Activated T-helper 17 cell treated with anti-CD3 and anti-CD28 coated beads, Interleukin-2, amount 50 U/mL, for 72 hours (primary cell): ENCODE measurements at regions not wholly inside any gene's neighbourhood (a gene's known extent, or its start where the extent isn't known, plus 50 kb on each side); places are given as distances from the start of the nearest gene placed in this dataset.

Experiments used
- ATAC-seq: fragments of 150-1000 bp; cut with Tn5 transposase; replicated peaks from 2 replicates; pipeline ENCODE4 v1.10.0; 2021; ENCODE audit warnings: mild to moderate bottlenecking, moderate library complexity
- H3K27ac Mint-ChIP-seq: one replicate; pipeline ENCODE4 v1.8.0; 2022; ENCODE audit warnings: mixed read lengths
- H3K27me3 Mint-ChIP-seq: one replicate; pipeline ENCODE4 v1.8.0; 2022; ENCODE audit warnings: mixed read lengths
- H3K36me3 Mint-ChIP-seq: one replicate; pipeline ENCODE4 v1.8.0; 2022; ENCODE audit warnings: low read depth, mild to moderate bottlenecking, mixed read lengths
- H3K4me1 Mint-ChIP-seq: one replicate; pipeline ENCODE4 v1.8.0; 2022; ENCODE audit warnings: mixed read lengths
- H3K4me3 Mint-ChIP-seq: one replicate; pipeline ENCODE4 v1.8.0; 2022; ENCODE audit warnings: mild to moderate bottlenecking, mixed read lengths
- H3K9me3 Mint-ChIP-seq: one replicate; pipeline ENCODE4 v1.8.0; 2022; ENCODE audit warnings: mixed read lengths

- Mint-ChIP-seq H3K36me3 (no peaks in the 10 kb centered on the region), H3K4me1 (no peaks in the 10 kb centered on the region), H3K27me3 (peaks cover 4% of the 10 kb centered on the region), H3K9me3 (no peaks in the 10 kb centered on the region), H3K27ac (no peak overlapping the region), H3K4me3 (no peak overlapping the region)
- peak; percentile 39 for ATAC-seq
These were observed 691.2 kb downstream of the TLR4 start for GRCh38 chr9:118395415-118395814.

- Mint-ChIP-seq H3K4me1 (no peaks in the 10 kb centered on the region), H3K27me3 (peaks cover 4% of the 10 kb centered on the region), H3K27ac (no peak overlapping the region), H3K4me3 (no peak overlapping the region), H3K36me3 (no peaks in the 10 kb centered on the region), H3K9me3 (peaks cover 4% of the 10 kb centered on the region)
- no peak for ATAC-seq
These were observed 697.3 kb downstream of the TLR4 start for GRCh38 chr9:118401546-118401945.

- no peak for ATAC-seq
These were observed 710.5 kb downstream of the TLR4 start for GRCh38 chr9:118414676-118415075.

GRCh38 chr9:118418887-118419565 is 714.8 kb downstream of the TLR4 start:
- Mint-ChIP-seq H3K4me3 (no peak overlapping the region), H3K4me1 (no peaks in the 10 kb centered on the region), H3K36me3 (no peaks in the 10 kb centered on the region), H3K9me3 (no peaks in the 10 kb centered on the region), H3K27me3 (no peaks in the 10 kb centered on the region), H3K27ac (no peak overlapping the region)
- peak; percentile 35 for ATAC-seq

More at GRCh38 chr9:118414676-118415075, 710.5 kb downstream of the TLR4 start:
- Mint-ChIP-seq H3K27me3 (no peaks in the 10 kb centered on the region), H3K27ac (no peak overlapping the region), H3K4me3 (no peak overlapping the region), H3K36me3 (no peaks in the 10 kb centered on the region), H3K4me1 (no peaks in the 10 kb centered on the region), H3K9me3 (no peaks in the 10 kb centered on the region)

GRCh38 chr9:118419676-118420075 is 715.5 kb downstream of the TLR4 start:
- H3K4me3 Mint-ChIP-seq = no peak overlapping the region
- H3K36me3 Mint-ChIP-seq = no peaks in the 10 kb centered on the region
- H3K27me3 Mint-ChIP-seq = no peaks in the 10 kb centered on the region
- no peak for ATAC-seq
- no peaks in the 10 kb centered on the region for H3K4me1 Mint-ChIP-seq
- H3K27ac Mint-ChIP-seq = no peak overlapping the region
- H3K9me3 Mint-ChIP-seq = no peaks in the 10 kb centered on the region

GRCh38 chr9:118422508-118422907 is 718.3 kb downstream of the TLR4 start:
- Mint-ChIP-seq H3K27me3 (no peaks in the 10 kb centered on the region), H3K36me3 (no peaks in the 10 kb centered on the region), H3K27ac (no peak overlapping the region), H3K4me3 (no peak overlapping the region), H3K9me3 (no peaks in the 10 kb centered on the region), H3K4me1 (no peaks in the 10 kb centered on the region)
- no peak for ATAC-seq

GRCh38 chr9:118423021-118423420 is 718.8 kb downstream of the TLR4 start:
- no peak overlapping the region for H3K4me3 Mint-ChIP-seq
- H3K4me1 Mint-ChIP-seq = no peaks in the 10 kb centered on the region
- H3K27me3 Mint-ChIP-seq = no peaks in the 10 kb centered on the region
- H3K27ac Mint-ChIP-seq = no peak overlapping the region
- H3K9me3 Mint-ChIP-seq = no peaks in the 10 kb centered on the region
- no peak for ATAC-seq
- no peaks in the 10 kb centered on the region for H3K36me3 Mint-ChIP-seq

GRCh38 chr9:118423721-118424120 is 719.5 kb downstream of the TLR4 start:
- Mint-ChIP-seq H3K27ac (no peak overlapping the region), H3K4me1 (no peaks in the 10 kb centered on the region), H3K9me3 (no peaks in the 10 kb centered on the region), H3K36me3 (no peaks in the 10 kb centered on the region), H3K27me3 (no peaks in the 10 kb centered on the region), H3K4me3 (no peak overlapping the region)
- ATAC-seq = no peak

GRCh38 chr9:118426772-118427171 is 722.6 kb downstream of the TLR4 start:
- Mint-ChIP-seq H3K4me1 (no peaks in the 10 kb centered on the region), H3K27me3 (no peaks in the 10 kb centered on the region), H3K36me3 (no peaks in the 10 kb centered on the region), H3K9me3 (no peaks in the 10 kb centered on the region), H3K27ac (no peak overlapping the region), H3K4me3 (no peak overlapping the region)
- ATAC-seq = no peak

GRCh38 chr9:118438810-118439209 is 734.6 kb downstream of the TLR4 start:
- no peaks in the 10 kb centered on the region for H3K4me1 Mint-ChIP-seq

GRCh38 chr9:118439441-118439840 is 735.2 kb downstream of the TLR4 start:
- Mint-ChIP-seq H3K4me3 (no peak overlapping the region), H3K27me3 (no peaks in the 10 kb centered on the region), H3K36me3 (no peaks in the 10 kb centered on the region), H3K27ac (no peak overlapping the region), H3K9me3 (no peaks in the 10 kb centered on the region), H3K4me1 (no peaks in the 10 kb centered on the region)
- ATAC-seq = no peak

More at GRCh38 chr9:118438810-118439209, 734.6 kb downstream of the TLR4 start:
- Mint-ChIP-seq H3K4me3 (no peak overlapping the region), H3K27ac (no peak overlapping the region), H3K9me3 (no peaks in the 10 kb centered on the region), H3K27me3 (no peaks in the 10 kb centered on the region), H3K36me3 (no peaks in the 10 kb centered on the region)
- ATAC-seq = no peak

GRCh38 chr9:118444403-118444802 is 740.2 kb downstream of the TLR4 start:
- Mint-ChIP-seq H3K36me3 (no peaks in the 10 kb centered on the region), H3K9me3 (no peaks in the 10 kb centered on the region), H3K4me1 (no peaks in the 10 kb centered on the region), H3K27me3 (no peaks in the 10 kb centered on the region), H3K27ac (no peak overlapping the region), H3K4me3 (no peak overlapping the region)
- ATAC-seq = no peak

GRCh38 chr9:118446943-118447639 is 742.9 kb downstream of the TLR4 start:
- H3K36me3 Mint-ChIP-seq = no peaks in the 10 kb centered on the region
- ATAC-seq = no peak
- no peaks in the 10 kb centered on the region for H3K9me3 Mint-ChIP-seq
- H3K4me1 Mint-ChIP-seq = no peaks in the 10 kb centered on the region
- H3K27me3 Mint-ChIP-seq = no peaks in the 10 kb centered on the region
- no peak overlapping the region for H3K4me3 Mint-ChIP-seq
- H3K27ac Mint-ChIP-seq = no peak overlapping the region

- Mint-ChIP-seq H3K36me3 (no peaks in the 10 kb centered on the region), H3K9me3 (no peaks in the 10 kb centered on the region), H3K4me1 (no peaks in the 10 kb centered on the region), H3K27me3 (no peaks in the 10 kb centered on the region), H3K4me3 (no peak overlapping the region), H3K27ac (no peak overlapping the region)
- no peak for ATAC-seq
These were observed 745.4 kb downstream of the TLR4 start for GRCh38 chr9:118449554-118449953.

- ATAC-seq = no peak
- peaks cover 6% of the 10 kb centered on the region for H3K27me3 Mint-ChIP-seq
- H3K36me3 Mint-ChIP-seq = no peaks in the 10 kb centered on the region
- H3K27ac Mint-ChIP-seq = no peak overlapping the region
- peaks cover 6% of the 10 kb centered on the region for H3K9me3 Mint-ChIP-seq
- no peak overlapping the region for H3K4me3 Mint-ChIP-seq
- H3K4me1 Mint-ChIP-seq = no peaks in the 10 kb centered on the region
These were observed 751.1 kb downstream of the TLR4 start for GRCh38 chr9:118455259-118455658.
